ENCODE measurements at regions not wholly inside any gene's neighbourhood (a gene's known extent, or its start where the extent isn't known, plus 50 kb on each side); places are given as distances from the start of the nearest gene placed in this dataset.

GRCh38 chr16:87041286-87041685 lies 275.9 kb downstream of the C16orf95 start:
- ChIA-PET POLR2A (ENCODE audit: low non-redundant PET) (no interaction called here), CTCF (no interaction called here)
- no peak for TF ChIP-seq CTCF (conservative IDR thresholded peaks at IDR 0.05; ENCODE audit: low read depth)
- DNase-seq (ENCODE audit: low spot score) = no peak
- no peak overlapping the region for H3K27ac ChIP-seq

GRCh38 chr16:87042551-87043230 lies 274.5 kb downstream of the C16orf95 start:
- ChIA-PET CTCF (interaction anchor here (0.7 to 2.1 kb wide), 2 partner anchors 20 to 188 kb away, joined by 5 to 6 read pairs; no protein-coding TSS in a partner anchor), POLR2A (ENCODE audit: low non-redundant PET) (no interaction called here)
- TF ChIP-seq CTCF (conservative IDR thresholded peaks at IDR 0.05; ENCODE audit: low read depth) = no peak
- H3K27ac ChIP-seq = no peak overlapping the region
- DNase-seq (ENCODE audit: low spot score) = no peak

- DNase-seq (ENCODE audit: low spot score) = no peak
- ChIA-PET CTCF (interaction anchor here (0.6 to 2.1 kb wide), 5 partner anchors 19 to 523 kb away, joined by 3 to 8 read pairs (median 4); no protein-coding TSS in a partner anchor), POLR2A (ENCODE audit: low non-redundant PET) (interaction anchor here (0.6 kb wide), 1 partner anchor 647 kb away, joined by 4 read pairs; no protein-coding TSS in a partner anchor)
- no peak overlapping the region for H3K27ac ChIP-seq
- no peak for TF ChIP-seq CTCF (conservative IDR thresholded peaks at IDR 0.05; ENCODE audit: low read depth)
Measured at GRCh38 chr16:87043231-87044031, 273.8 kb downstream of the C16orf95 start.

- POLR2A ChIA-PET (ENCODE audit: low non-redundant PET) = interaction anchor here (0.6 kb wide), 1 partner anchor 646 kb away, joined by 4 read pairs; no protein-coding TSS in a partner anchor
- TF ChIP-seq CTCF (conservative IDR thresholded peaks at IDR 0.05; ENCODE audit: low read depth) = no peak
- no peak for DNase-seq (ENCODE audit: low spot score)
- H3K27ac ChIP-seq = no peak overlapping the region
- CTCF ChIA-PET = interaction anchor here (0.6 to 2.1 kb wide), 5 partner anchors 19 to 524 kb away, joined by 3 to 8 read pairs (median 4); no protein-coding TSS in a partner anchor
Measured at GRCh38 chr16:87044032-87044382, 273.2 kb downstream of the C16orf95 start.

- ChIA-PET POLR2A (ENCODE audit: low non-redundant PET) (no interaction called here), CTCF (interaction anchor here (2.1 kb wide), 1 partner anchor 18 kb away, joined by 6 read pairs; no protein-coding TSS in a partner anchor)
- DNase-seq (ENCODE audit: low spot score) = no peak
- H3K27ac ChIP-seq = no peak overlapping the region
- TF ChIP-seq CTCF (conservative IDR thresholded peaks at IDR 0.05; ENCODE audit: low read depth) = no peak
Measured at GRCh38 chr16:87044829-87045228, 272.4 kb downstream of the C16orf95 start.

- no peak for DNase-seq (ENCODE audit: low spot score)
- POLR2A ChIA-PET (ENCODE audit: low non-redundant PET) = no interaction called here
- no peak overlapping the region for H3K27ac ChIP-seq
- CTCF ChIA-PET = interaction anchor here (1.4 kb wide), 1 partner anchor 17 kb away, joined by 3 read pairs; no protein-coding TSS in a partner anchor
- TF ChIP-seq CTCF (conservative IDR thresholded peaks at IDR 0.05; ENCODE audit: low read depth) = no peak
Measured at GRCh38 chr16:87045466-87046216, 271.6 kb downstream of the C16orf95 start.

Data from RWPE1 (cell line).